ENCODE measurements at regions not wholly inside any gene's neighbourhood (a gene's known extent, or its start where the extent isn't known, plus 50 kb on each side); places are given as distances from the start of the nearest gene placed in this dataset.

DNA sequence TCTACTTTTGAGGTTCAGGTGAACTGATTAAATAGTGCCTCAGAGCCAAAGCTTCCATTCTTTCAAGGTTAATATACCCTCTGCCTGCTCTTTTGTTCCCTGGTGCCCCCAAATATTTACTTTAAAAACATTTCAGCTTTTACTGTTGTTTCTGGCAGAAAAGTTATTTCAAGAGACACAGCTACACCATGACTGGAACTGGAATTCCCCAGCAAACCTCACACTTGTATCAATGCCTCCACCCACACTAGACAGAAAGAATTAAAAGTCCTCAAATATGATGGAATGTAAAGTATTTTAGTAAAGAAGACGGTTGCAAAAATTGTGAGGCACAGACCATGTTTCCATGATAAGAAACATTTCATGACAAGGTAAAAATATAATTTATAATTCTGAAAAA, 720.2 kb upstream of the TYRP1 start:
- TF ChIP-seq EZH2 (IDR thresholded peaks at IDR 0.05; ENCODE audit: borderline replicate concordance, low read depth, low read length, poor library complexity, severe bottlenecking): no peak
- TF ChIP-seq, protein P1, sequence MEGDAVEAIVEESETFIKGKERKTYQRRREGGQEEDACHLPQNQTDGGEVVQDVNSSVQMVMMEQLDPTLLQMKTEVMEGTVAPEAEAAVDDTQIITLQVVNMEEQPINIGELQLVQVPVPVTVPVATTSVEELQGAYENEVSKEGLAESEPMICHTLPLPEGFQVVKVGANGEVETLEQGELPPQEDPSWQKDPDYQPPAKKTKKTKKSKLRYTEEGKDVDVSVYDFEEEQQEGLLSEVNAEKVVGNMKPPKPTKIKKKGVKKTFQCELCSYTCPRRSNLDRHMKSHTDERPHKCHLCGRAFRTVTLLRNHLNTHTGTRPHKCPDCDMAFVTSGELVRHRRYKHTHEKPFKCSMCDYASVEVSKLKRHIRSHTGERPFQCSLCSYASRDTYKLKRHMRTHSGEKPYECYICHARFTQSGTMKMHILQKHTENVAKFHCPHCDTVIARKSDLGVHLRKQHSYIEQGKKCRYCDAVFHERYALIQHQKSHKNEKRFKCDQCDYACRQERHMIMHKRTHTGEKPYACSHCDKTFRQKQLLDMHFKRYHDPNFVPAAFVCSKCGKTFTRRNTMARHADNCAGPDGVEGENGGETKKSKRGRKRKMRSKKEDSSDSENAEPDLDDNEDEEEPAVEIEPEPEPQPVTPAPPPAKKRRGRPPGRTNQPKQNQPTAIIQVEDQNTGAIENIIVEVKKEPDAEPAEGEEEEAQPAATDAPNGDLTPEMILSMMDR (conservative IDR thresholded peaks at IDR 0.05; ENCODE audit: low read depth, low read length): no peak
